PFSK-1 (cell line): ENCODE measurements at regions not wholly inside any gene's neighbourhood (a gene's known extent, or its start where the extent isn't known, plus 50 kb on each side); places are given as distances from the start of the nearest gene placed in this dataset.

Source experiments
- FOXP2 ChIP-seq: optimal IDR thresholded peaks from 2 replicates; pipeline ENCODE3; 2011; ENCODE audit warnings: borderline replicate concordance, control low read depth, inconsistent platforms; ENCODE audit not compliant: insufficient read depth; ENCODE audit errors: extremely low read length, extremely low read depth
- POLR2AphosphoS5 ChIP-seq: IDR thresholded peaks from 2 replicates; pipeline ENCODE4 v1.6.1; 2012; ENCODE audit warnings: low read depth, mild to moderate bottlenecking, control low read depth, low read length, moderate library complexity
- REST ChIP-seq, 2 experiments: IDR thresholded peaks; 2 replicates each; pipeline versions ENCODE4 v1.6.1 to v1.8.0; 2011 to 2012; ENCODE audit warnings: low read depth in 2 of 2, low read length in 2 of 2, control low read depth in 1 of 2, inconsistent platforms in 1 of 2, mild to moderate bottlenecking in 1 of 2, moderate library complexity in 1 of 2; ENCODE audit not compliant: insufficient read depth in 1 of 2
- SIN3A ChIP-seq: IDR thresholded peaks from 2 replicates; pipeline ENCODE4 v1.6.1; 2012; ENCODE audit warnings: mild to moderate bottlenecking, low read length, moderate library complexity, borderline replicate concordance; ENCODE audit not compliant: insufficient read depth
- TAF1 ChIP-seq: IDR thresholded peaks from 2 replicates; pipeline ENCODE4 v1.6.1; 2012; ENCODE audit warnings: low read length, control low read depth, borderline replicate concordance; ENCODE audit not compliant: insufficient read depth

- TF ChIP-seq SIN3A (no peak), REST (IDR thresholded peaks at IDR 0.05; ENCODE audit: insufficient read depth in 1 of 2, low read depth in 2 of 2, low read length in 2 of 2) (no peak), TAF1 (no peak), POLR2AphosphoS5 (no peak), FOXP2 (no peak)
Observed at GRCh38 chr2:145721681-145722080, 1201.8 kb upstream of the ZEB2 start.

GRCh38 chr2:145715601-145716000 lies 1195.7 kb upstream of the ZEB2 start:
- no peak for TF ChIP-seq FOXP2
- no peak for TF ChIP-seq TAF1
- TF ChIP-seq REST (IDR thresholded peaks at IDR 0.05; ENCODE audit: insufficient read depth in 1 of 2, low read depth in 2 of 2, low read length in 2 of 2), result no peak
- no peak for TF ChIP-seq POLR2AphosphoS5
- TF ChIP-seq SIN3A, result no peak

- TF ChIP-seq SIN3A (no peak), POLR2AphosphoS5 (no peak), REST (IDR thresholded peaks at IDR 0.05; ENCODE audit: insufficient read depth in 1 of 2, low read depth in 2 of 2, low read length in 2 of 2) (no peak), FOXP2 (no peak), TAF1 (no peak)
Observed at GRCh38 chr2:145710303-145710702, 1190.4 kb upstream of the ZEB2 start.

- TF ChIP-seq FOXP2 (no peak), TAF1 (no peak), SIN3A (no peak), POLR2AphosphoS5 (no peak), REST (IDR thresholded peaks at IDR 0.05; ENCODE audit: insufficient read depth in 1 of 2, low read depth in 2 of 2, low read length in 2 of 2) (no peak)
Observed at GRCh38 chr2:145702305-145702704, 1182.4 kb upstream of the ZEB2 start.

- TF ChIP-seq REST (IDR thresholded peaks at IDR 0.05; ENCODE audit: insufficient read depth in 1 of 2, low read depth in 2 of 2, low read length in 2 of 2) (no peak), POLR2AphosphoS5 (no peak), SIN3A (no peak), TAF1 (no peak), FOXP2 (no peak)
Observed at GRCh38 chr2:145692971-145693478, 1173.1 kb upstream of the ZEB2 start.
